GM19240 (cell line): ENCODE measurements at regions not wholly inside any gene's neighbourhood (a gene's known extent, or its start where the extent isn't known, plus 50 kb on each side); places are given as distances from the start of the nearest gene placed in this dataset.

Source experiments
- DNase-seq: peaks from one replicate; pipeline ENCODE4 v3.0.0; 2011; ENCODE audit warnings: low spot score; ENCODE audit not compliant: insufficient read length

DNA sequence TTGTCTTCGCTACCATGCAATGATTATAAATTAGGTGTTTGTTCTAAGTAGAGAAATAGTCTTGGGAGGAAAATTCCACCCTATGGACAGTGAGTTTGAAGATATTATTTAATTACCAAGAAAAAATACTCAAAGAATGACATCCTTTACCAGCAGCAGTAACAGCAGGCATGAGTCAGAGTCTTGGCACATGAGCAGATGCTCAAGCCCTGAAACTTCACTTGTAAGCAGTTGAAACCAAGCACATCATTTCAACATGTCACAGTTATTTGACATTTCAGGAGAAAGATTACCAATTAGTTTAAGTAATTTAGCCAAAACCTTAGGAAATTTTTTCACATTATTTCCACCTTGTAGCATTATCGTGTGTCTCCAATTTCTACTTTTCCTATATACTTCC lies 99.2 kb downstream of the C12orf50 start:
- DNase-seq = no peak

DNA sequence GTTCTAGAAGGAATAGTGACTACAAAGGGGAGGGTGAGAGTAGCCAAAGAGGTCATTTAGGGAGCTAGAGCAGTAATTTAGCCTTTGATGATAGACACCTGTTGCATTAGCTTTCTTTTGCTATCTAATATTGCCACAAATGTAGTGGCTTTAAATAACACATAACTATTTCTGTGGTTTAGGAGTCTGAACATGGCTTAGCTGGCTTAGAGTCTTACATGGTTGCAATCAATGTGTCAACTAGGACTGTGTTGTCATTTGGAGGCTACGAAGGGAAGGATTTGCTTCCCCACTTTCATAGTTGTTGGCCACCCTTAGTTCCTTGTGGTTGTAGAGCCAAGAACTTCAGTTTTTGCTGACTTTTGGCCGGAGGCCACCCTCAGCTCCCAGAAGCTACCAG lies 99.9 kb downstream of the C12orf50 start:
- no peak for DNase-seq

DNA sequence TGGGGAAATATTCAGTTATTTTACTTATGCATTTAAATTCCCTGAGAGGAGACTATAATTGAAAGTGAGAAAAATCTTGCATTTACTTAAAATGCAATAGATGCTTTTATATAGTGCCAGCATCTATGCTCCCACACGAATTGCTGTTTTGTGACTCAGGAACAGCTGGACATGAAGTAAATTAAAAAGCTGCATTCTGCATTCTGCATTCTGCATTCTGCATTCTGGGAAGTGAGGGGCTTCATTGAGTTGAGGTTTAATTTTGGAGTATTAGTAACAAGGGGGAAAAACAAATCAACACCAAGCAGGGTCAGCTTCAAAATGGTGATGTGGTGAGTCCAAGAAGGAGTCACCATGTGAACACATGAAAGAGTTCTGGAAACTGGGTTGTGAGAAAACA lies 101.2 kb downstream of the C12orf50 start:
- no peak for DNase-seq

DNA sequence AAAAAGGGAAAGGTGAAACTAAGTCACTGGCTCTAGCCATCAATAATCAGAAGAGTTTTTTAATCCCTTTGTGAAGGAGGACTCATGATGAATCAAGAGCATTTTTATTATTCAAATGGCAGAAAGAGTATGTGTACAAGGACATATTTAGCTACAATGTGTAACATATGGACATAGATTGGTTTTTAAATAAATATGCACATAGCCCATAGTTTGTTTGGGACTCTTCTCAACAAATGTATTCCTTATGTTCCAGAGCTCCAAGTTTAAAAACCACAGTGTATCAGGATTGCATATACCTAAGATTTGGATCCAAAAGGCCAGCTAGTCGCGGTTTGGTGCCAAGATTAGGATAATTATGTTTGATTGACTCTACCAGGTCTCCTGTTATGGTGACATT lies 104.2 kb downstream of the C12orf50 start:
- no peak for DNase-seq

DNA sequence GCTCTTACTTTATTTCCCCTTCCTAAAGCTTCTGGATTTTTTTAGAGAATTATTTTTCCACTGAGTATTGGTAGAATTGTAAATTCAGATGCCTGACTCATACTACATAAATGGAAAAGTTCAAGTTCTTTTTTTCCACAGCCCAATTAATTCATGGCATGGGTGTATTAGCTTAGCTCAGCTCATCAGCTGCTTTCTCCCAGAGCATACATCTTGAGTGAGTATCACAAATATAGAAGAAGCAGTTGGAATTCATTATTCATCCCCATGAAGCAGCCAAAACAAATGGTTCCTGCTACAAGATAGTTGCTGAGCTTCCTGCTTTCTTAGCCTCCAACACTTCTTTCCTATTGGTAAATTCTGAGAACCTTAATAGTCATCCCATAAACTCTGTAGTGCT lies 105.1 kb downstream of the C12orf50 start:
- DNase-seq = no peak

DNA sequence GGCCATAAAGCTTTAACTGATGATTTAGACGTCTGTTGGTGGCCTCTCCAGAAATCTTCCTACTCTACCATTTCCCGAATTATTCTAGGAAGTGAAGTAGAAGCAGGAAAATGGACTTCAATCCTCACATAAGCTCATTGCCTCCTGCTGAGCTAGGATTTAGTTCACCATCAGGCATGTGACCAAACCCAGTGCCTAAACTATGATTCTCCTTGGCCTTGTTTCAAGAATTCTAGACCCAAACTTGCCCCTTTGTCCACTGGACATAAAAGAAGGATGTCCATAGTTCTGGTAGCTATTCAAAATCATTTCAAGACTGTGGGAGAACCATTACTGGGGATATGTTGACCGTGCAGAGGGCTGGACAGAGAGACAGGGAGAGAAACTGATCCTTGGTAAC lies 105.8 kb downstream of the C12orf50 start:
- no peak for DNase-seq

DNA sequence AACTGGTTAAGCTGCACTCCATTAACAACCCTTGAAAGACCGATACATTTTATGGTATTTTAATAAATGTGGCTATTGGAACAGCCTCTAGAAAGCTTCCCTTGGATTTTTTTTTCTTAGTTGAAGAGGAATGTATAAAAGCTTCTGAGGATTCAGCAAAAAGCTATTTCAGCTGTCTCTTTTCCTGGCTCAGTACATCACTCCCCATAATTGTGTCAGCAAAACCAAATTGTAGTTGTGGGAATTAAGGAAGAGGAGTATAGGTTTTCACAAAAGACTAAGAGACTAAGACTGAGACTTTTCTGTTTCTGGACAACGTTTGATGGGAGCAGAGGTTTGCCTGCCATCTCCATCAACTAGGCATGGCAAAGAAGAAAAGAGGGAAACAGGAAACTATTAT lies 106.5 kb downstream of the C12orf50 start:
- DNase-seq = no peak

DNA sequence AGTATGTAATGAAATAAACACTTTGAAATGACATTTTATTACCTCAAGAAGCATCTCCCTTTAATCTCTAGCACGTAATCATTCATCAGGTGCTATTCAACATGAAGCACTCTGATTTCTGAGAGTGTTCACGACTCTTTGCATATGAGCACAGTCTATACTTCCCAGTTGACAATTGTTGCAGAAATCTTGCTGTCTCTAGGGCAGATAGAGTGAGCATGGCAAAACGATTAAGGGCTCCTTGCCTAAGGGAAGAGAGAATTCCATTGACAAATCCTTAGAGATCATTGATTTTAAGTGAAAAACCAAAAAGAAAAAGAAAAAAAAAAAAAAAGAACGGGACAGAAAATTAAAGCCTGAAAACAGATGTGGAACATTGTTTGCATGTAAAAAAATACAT lies 107.6 kb downstream of the C12orf50 start:
- DNase-seq = no peak

DNA sequence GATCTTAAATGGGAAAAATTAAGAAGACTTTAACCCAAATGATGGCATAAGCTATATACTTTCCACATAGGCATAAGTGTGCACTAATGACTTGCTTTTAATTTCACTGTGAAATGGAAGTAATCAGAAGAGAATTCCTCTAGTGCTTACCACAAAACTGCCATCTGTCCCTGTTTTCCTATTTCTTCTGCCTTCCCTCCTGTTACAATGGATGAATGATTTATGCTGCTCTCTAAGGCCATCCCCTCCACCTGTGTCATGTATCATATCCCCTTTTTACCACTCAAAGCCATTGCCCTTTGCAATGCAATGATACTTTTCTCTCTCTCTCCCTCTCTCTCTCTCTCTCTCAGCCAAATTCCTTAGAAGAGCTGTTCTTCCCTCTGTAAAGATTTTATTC lies 109.1 kb downstream of the C12orf50 start:
- DNase-seq = no peak

DNA sequence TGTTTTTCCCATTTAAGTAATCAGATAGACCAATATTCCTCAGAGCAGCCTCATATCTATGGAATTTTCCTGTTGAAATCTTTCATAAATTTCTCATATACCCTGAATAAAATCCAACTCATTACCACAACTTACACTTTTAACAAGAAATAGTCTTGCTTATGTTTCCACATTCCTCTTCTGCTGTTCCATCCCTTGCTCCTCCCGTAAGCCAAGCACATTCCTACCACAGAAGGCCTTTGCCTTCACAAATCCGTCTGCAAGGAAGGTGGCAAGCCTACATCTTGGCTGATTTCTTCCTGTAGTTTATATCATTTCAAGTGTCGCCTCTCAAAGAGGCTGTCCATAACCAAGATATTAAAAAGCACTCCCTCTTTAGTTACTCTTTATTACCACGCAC lies 127.7 kb downstream of the C12orf50 start:
- DNase-seq = no peak

DNA sequence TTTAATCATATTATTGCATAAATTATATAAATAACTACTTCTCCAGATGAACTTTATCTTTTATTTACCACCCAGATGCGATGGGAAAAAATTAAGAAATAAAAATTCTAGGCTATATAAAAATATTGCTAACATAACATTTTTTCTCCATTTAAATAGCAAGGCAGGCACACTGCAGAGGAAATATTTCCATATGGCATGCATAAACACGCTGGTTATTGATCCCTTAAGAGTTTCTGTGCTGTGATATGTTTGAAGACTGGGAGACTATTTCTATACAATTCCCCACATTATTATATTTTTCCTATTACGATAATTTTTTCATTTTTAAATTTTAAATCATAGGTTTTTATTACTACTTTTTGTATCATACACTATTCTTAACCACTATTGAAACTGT lies 131.5 kb downstream of the C12orf50 start:
- DNase-seq = no peak

DNA sequence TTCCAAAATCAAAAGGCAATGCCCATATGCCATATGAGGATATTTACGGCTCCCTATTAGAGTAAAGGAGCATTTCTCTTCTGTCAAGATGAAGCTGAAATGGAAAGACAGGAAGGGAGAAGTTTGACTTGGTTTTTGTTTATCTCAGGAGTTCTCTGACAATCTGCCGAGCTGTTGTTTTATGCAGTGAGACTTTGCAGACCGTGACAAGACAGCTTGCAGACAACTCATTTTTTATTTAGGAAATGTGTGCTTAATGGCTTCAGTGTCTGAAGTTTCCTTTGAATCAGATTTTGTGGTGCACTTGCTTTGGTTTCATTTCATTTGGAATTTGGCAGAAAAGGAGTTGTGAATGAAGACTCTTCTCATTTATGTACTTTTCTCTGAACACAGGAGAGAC lies 145.4 kb downstream of the C12orf50 start:
- no peak for DNase-seq

DNA sequence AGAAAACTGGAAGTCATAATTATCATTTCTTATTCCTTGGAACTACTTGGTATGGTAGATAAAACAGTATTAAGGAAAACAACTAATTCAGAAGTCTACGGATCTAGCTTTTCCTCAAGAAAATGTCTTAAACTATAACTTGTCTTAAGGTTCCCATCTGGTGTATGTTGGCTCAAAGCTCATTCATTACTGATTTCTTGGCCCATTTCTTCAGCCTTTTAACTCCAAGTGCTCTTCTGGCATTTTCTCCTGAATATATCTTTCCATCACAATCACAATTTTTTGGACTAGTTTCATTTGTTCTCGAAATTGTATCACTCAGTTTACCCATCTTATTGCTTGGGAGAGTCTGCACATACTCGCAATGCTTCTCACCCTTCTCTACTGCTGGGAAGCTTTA lies 150.1 kb downstream of the C12orf50 start:
- no peak for DNase-seq

DNA sequence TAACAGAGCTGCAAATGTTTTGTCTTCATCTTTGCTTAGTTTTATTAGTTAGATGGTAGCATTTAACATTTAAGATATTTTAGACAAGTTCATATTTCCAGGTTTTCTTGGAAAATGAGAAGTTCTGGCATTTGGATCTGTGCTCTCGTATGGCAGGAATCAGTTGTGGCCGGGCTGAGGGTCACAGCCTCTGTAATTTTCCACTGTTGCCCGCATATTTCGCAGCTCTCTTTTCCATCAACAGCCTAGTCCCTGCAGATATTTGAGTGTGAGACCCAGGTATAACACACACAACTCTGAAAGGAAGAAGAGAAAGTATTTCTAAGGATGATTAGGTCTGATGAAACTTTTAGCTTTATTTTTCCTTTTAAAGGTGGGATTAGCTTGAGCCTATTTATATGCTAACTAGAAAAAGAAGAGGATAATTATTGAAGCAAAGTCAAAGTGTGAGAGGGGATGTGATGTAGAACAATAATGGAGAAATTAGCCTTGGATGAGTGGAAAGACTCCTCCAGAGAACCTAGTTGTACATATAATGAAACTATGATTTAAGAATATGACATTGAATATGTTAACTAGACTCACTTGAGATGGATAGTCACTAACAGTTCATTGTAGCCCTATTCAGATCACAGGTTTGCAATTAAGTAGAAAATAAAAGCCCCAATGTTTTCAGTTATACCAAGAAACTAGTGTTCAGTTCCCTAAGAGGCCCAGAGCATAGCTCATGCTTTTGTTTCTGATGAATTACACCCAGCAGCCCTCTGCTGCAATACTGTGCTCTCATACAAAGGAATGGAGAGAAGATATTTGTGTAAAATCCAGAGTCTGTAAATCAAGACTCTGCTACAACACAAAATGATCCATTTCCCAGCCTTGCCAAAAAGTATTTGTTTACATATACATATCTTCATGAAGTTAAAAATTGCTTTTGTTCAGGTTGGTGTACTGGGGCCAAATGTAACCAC lies 158.4 kb downstream of the C12orf50 start:
- DNase-seq = no peak

DNA sequence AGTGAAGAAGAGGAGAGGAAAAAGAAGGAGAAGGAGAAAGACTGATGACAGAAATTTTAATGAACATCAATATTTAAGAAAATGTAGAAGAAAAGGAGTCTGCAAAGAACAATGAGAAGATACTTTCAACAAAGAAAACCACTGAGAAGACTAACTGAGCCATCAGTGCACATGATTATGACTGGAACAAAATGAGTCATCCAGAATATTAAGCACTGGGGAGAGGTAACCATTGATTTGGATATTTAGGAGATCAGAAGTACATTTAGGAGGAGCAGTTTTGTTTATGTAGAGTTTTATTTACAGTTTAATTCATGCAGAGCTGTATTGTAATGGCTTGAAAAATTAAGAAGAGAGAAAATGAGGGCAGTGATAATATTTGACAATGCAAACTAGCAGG lies 159.1 kb downstream of the C12orf50 start:
- DNase-seq = no peak

DNA sequence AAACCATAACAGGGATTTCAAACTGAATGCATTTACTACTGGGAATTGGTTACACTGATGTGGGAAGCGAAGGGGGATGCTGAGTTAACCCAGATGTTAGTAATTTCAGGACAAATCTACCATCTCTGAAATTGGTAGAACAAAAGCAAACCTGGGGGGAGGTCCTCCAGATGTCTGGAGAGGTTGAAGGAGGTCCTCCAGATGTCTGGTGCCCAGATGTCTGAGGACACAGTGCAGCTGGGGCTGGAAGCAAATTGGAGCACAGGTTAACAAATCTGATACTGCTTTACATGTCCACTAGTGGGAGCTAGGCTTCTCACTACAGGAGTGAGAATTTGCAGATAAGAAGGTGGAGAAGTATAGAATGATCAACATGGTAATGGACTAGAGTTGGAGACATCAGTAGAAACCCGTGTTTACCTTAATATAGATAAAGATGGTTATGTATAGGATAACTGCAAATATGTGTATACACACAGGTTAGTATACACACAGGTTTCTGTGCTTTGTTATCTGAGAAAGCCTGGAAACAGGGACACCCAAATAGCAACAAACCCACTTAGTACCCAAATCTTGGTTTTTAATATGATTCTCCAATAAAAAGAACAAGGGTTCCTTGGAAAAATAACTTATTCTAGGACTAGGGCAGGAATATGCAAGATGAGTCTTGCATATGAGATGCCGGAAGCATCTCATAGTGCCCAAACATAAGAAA lies 162.5 kb downstream of the C12orf50 start:
- no peak for DNase-seq

DNA sequence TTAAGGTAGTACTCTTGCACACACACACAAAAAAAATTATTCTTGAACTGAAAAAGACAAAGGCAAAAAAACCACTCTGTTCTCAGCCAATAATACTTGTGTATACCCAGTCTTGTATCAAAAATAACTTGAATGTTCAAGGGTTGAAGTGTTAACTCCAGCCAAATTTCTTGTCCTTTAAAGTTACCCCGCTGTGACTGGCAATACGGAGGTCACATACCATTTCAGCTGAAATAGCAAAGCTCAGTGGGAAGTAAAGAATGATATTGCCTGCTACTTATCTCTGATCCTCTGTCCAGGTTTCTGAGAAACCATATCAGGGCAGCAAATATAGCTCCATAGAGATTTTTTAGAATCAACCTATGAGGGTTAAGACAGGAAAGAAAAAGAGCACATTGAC lies 167.4 kb downstream of the C12orf50 start:
- no peak for DNase-seq

DNA sequence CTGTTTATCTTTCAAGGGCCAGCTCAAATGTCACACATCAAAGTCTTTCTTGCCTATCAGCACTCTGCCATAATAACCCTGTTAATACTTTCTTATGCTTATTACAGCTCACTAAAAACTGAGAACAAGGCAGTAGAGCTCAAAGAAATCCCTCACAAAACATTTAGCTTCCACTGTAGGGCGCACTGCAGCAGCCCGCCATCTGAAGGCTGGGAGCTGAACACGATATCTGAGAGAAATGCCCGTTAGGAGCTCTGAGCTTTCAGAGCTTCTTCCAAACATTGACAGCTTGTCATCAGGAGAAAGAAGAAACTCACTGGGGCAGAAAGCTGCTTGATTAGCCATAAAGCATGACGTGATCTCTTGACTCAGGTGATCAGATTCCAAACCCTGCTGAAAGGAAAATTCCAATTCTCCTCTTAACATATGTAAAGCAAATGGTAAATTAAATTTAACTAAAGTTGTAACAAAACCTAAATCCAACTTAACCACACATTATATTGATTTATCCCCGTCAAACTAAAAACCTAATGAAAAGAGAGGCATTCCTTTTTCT lies 175.7 kb downstream of the C12orf50 start:
- DNase-seq = no peak

DNA sequence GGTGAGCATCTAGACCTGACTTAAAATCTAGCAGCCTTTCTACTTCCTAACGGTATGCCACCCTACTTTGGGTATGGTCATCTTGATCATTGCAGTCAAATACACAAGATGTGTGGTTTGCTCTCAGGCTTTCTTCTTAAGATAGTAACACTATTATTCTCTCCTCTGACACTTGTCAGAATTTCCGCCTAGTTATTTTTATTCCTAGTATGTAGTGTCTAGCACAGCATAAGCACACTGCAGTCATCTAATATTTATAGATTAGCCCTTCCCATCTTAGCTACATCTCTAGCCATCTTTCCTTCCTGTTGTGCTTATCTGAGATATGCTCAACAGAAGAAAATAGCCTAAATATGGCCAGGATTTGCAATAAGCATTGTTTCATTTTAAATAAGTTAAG lies 180.1 kb downstream of the C12orf50 start:
- no peak for DNase-seq

DNA sequence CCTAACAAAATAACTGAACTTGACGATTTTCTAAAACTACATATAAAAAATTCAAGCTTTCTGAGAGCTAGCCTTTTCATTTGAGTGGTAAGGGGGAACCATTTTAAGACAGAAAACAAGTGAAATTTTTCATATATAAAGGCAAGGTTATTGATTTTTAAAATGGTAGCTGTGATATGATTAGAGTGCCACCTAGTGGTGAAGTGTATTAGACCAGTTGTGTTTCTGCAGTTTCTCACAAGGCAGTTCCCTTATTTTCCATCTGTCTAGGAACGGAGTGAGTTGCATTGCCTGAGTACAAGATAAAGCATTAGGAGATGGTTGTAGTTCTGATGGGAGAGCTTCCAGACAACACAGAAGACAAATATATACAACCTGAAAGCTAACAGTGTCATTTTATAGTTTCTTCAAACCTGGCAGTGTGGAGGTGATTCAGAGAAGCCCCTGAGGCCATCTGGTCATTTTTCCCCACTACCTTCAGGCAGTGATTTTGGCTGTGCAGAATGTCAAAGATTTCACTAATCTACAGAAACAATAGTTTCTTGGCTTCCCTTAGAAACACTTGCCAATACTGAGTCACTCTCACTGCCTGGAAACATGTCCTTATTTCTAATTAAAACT lies 180.8 kb downstream of the C12orf50 start:
- peak; percentile 1 for DNase-seq

DNA sequence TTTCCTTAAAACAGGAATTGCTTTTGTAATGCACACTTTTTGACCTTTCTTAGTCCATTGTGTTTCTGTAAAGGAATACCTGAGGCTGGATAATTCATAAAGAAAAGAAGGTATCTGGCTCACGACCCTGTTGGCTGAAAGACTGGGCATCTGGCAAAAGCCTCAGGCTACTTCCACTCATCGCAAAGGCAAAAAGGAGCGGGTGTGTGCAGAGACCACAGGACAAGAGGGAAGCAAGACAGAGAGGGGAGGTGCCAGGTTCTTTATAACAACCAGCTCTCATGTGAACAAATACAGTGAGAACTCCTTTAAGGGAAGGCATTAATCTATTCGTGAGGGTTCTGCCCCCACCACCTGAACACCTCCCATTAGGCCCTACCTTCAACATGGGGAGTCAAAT lies 182.1 kb downstream of the C12orf50 start:
- DNase-seq = no peak

DNA sequence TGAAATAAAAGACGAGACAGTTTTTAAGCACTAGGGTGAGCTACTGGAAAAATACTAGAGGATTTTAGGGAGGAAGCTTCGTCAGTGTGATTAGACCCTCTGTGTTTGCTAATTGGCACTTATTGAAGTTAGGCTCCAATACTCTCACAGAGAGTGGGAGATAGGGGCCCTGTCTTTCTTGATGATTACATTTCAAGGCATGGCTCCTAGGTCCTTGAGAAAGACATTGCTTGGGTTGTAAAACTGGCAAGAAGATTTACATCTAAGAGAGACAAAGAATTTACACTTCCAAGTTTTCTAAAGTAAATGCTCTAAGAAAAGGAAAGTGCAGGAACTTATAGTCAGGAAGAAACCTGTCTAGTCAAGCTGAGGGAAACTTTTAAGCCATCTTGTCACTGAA lies 183.2 kb downstream of the C12orf50 start:
- no peak for DNase-seq
